ENCODE measurements at regions not wholly inside any gene's neighbourhood (a gene's known extent, or its start where the extent isn't known, plus 50 kb on each side); places are given as distances from the start of the nearest gene placed in this dataset.
"Not testable (repeated sequence)": the region's sequence is repeated elsewhere in the genome, so short reads cannot be mapped to it uniquely, and the experiment has no call there.

GRCh38 chr4:189807031-189807430 lies 133.6 kb upstream of the FRG1 start:
- H3K4me2 ChIP-seq: no peak overlapping the region
- H3K27ac ChIP-seq: no peak overlapping the region
- no peaks in the 10 kb centered on the region for H3K27me3 ChIP-seq (ENCODE audit: insufficient read depth, low read depth)
- no peak overlapping the region for H3K9ac ChIP-seq
- no peaks in the 10 kb centered on the region for H3K79me2 ChIP-seq (ENCODE audit: insufficient read depth, low read depth)
- no peak for TF ChIP-seq CTCF (conservative IDR thresholded peaks at IDR 0.05; ENCODE audit: low read depth, low read length)
- H3K36me3 ChIP-seq (ENCODE audit: insufficient read depth): no peaks in the 10 kb centered on the region
- no peak overlapping the region for H2AFZ ChIP-seq (ENCODE audit: low read depth)
- H3K4me3 ChIP-seq (IDR thresholded peaks at IDR 0.05; ENCODE audit: insufficient read depth, low read depth, low read length): no peak overlapping the region
- H3K4me1 ChIP-seq (ENCODE audit: low read depth, poor library complexity, severe bottlenecking): no peaks in the 10 kb centered on the region
- no peaks in the 10 kb centered on the region for H4K20me1 ChIP-seq (ENCODE audit: insufficient read depth)

GRCh38 chr4:189809241-189809735 lies 131.4 kb upstream of the FRG1 start:
- no peak overlapping the region for H3K9ac ChIP-seq
- H3K27ac ChIP-seq: no peak overlapping the region
- no peak for TF ChIP-seq CTCF (conservative IDR thresholded peaks at IDR 0.05; ENCODE audit: low read depth, low read length)
- H3K79me2 ChIP-seq (ENCODE audit: insufficient read depth, low read depth): no peaks in the 10 kb centered on the region
- H2AFZ ChIP-seq (ENCODE audit: low read depth): no peak overlapping the region
- no peak overlapping the region for H3K4me2 ChIP-seq
- no peak overlapping the region for H3K4me3 ChIP-seq (IDR thresholded peaks at IDR 0.05; ENCODE audit: insufficient read depth, low read depth, low read length)
- H4K20me1 ChIP-seq (ENCODE audit: insufficient read depth): no peaks in the 10 kb centered on the region
- no peaks in the 10 kb centered on the region for H3K36me3 ChIP-seq (ENCODE audit: insufficient read depth)
- no peaks in the 10 kb centered on the region for H3K27me3 ChIP-seq (ENCODE audit: insufficient read depth, low read depth)
- no peaks in the 10 kb centered on the region for H3K4me1 ChIP-seq (ENCODE audit: low read depth, poor library complexity, severe bottlenecking)

- no peak for TF ChIP-seq CTCF (conservative IDR thresholded peaks at IDR 0.05; ENCODE audit: low read depth, low read length)
- no peak overlapping the region for H3K9ac ChIP-seq
- no peaks in the 10 kb centered on the region for H3K4me1 ChIP-seq (ENCODE audit: low read depth, poor library complexity, severe bottlenecking)
- no peaks in the 10 kb centered on the region for H4K20me1 ChIP-seq (ENCODE audit: insufficient read depth)
- H2AFZ ChIP-seq (ENCODE audit: low read depth): no peak overlapping the region; the same call in 1 of the 2 replicates
- H3K36me3 ChIP-seq (ENCODE audit: insufficient read depth): no peaks in the 10 kb centered on the region
- no peaks in the 10 kb centered on the region for H3K79me2 ChIP-seq (ENCODE audit: insufficient read depth, low read depth)
- no peak overlapping the region for H3K4me2 ChIP-seq
- no peaks in the 10 kb centered on the region for H3K27me3 ChIP-seq (ENCODE audit: insufficient read depth, low read depth)
- no peak overlapping the region for H3K4me3 ChIP-seq (IDR thresholded peaks at IDR 0.05; ENCODE audit: insufficient read depth, low read depth, low read length)
- H3K27ac ChIP-seq: no peak overlapping the region
These were observed 130.8 kb upstream of the FRG1 start for GRCh38 chr4:189809839-189810238.

GRCh38 chr4:189810318-189811181 lies 130.1 kb upstream of the FRG1 start:
- H3K27ac ChIP-seq; H3K79me2 ChIP-seq (ENCODE audit: insufficient read depth, low read depth); H3K4me1 ChIP-seq (ENCODE audit: low read depth, poor library complexity, severe bottlenecking); H3K9ac ChIP-seq; H2AFZ ChIP-seq (ENCODE audit: low read depth); H4K20me1 ChIP-seq (ENCODE audit: insufficient read depth); H3K27me3 ChIP-seq (ENCODE audit: insufficient read depth, low read depth); H3K36me3 ChIP-seq (ENCODE audit: insufficient read depth); H3K4me2 ChIP-seq; H3K4me3 ChIP-seq (IDR thresholded peaks at IDR 0.05; ENCODE audit: insufficient read depth, low read depth, low read length): not testable (repeated sequence)
